Esophagus squamous epithelium (tissue), 5 donors: ENCODE measurements at regions not wholly inside any gene's neighbourhood (a gene's known extent, or its start where the extent isn't known, plus 50 kb on each side); places are given as distances from the start of the nearest gene placed in this dataset.

Experiments
- DNase-seq: peaks from one replicate; lab custom pipeline; 2025; lab: John Stamatoyannopoulos, UW
- H3K27ac ChIP-seq, 4 donors: fragments of 200-600 bp; sonication (generic); one replicate each; pipeline ENCODE4 v1.5.1; 2016 to 2019; ENCODE audit warnings: mild to moderate bottlenecking in 1 of 4
- H3K27me3 ChIP-seq, 4 donors: fragments of 200-600 bp; sonication (generic); 1 replicate in 3 of 4; 2 replicates in 1 of 4; pipeline versions ENCODE4 v1.5.1 to v1.6.0; 2017 to 2021; ENCODE audit warnings: antibody characterized with exemption in 1 of 4
- H3K36me3 ChIP-seq, 3 donors: fragments of 200-600 bp; sonication (generic); one replicate each; pipeline ENCODE4 v1.5.1; 2016 to 2019
- H3K4me1 ChIP-seq, 3 donors: fragments of 200-600 bp; sonication (generic); one replicate each; pipeline ENCODE4 v1.5.1; 2017 to 2019
- H3K4me3 ChIP-seq, 4 donors: fragments of 200-600 bp; sonication (generic); 1 replicate in 3 of 4; 2 replicates in 1 of 4; pipeline ENCODE4 v1.5.1; 2016 to 2019; ENCODE audit warnings: mild to moderate bottlenecking in 2 of 4, moderate library complexity in 1 of 4
- H3K9me3 ChIP-seq, 3 donors: fragments of 200-600 bp; sonication (generic); one replicate each; pipeline ENCODE4 v1.5.1; 2016 to 2019
- CTCF ChIP-seq, 6 experiments: fragments of 450-650 bp in 4 of 6; fragments of 200-600 bp in 2 of 6; sonication (generic) in 2 of 6; IDR thresholded peaks; one replicate each; pipeline ENCODE4 v1.5.1; 2016 to 2019; ENCODE audit warnings: antibody characterized with exemption in 6 of 6, mild to moderate bottlenecking in 4 of 6, moderate library complexity in 4 of 6
- POLR2A ChIP-seq, 4 donors: fragments of 450-650 bp; IDR thresholded peaks; one replicate each; pipeline ENCODE4 v1.6.1; 2017; ENCODE audit warnings: antibody characterized with exemption in 4 of 4, mild to moderate bottlenecking in 4 of 4, moderate library complexity in 3 of 4
- WGBS, 2 donors: methylation state at CpG; one replicate each; pipeline ENCODE4 v1.1.5; 2018; 5-methylcytosine and 5-hydroxymethylcytosine counted together
- intact Hi-C: fragments of 100-400 bp; cut with DNase I; formaldehyde crosslinking; loops from one replicate; pipeline ENCODE4 v1.15.0; 2022
- donor health status: DM: yes; HTN: yes; CAD: no.

GRCh38 chr12:91381309-91381804, 198.7 kb upstream of the DCN start:
- Histone ChIP-seq H3K27ac (peak overlapping the region; percentile 59 to 74 (median 64)), H3K4me3 (peak overlapping the region; percentile 24 to 61 (median 40)), H3K4me1 (peaks cover 0 to 27% (median 0%) of the 10 kb centered on the region in 3 donors), H3K27me3 (no peaks in the 10 kb centered on the region), H3K9me3 (no peaks in the 10 kb centered on the region), H3K36me3 (no peaks in the 10 kb centered on the region)
- no peak for DNase-seq
- intact Hi-C loops: loop anchor here (5.0 to 10.0 kb wide), 2 partner anchors 766 to 1193 kb away; partner anchors contain the start of gene BTG1
- TF ChIP-seq POLR2A (IDR thresholded peaks at IDR 0.05) (no peak), CTCF (IDR thresholded peaks at IDR 0.05) (no peak)
- 7 to 8% methylated on average over 11 of the region's 11 CpGs for WGBS, 2 donors

GRCh38 chr12:91380631-91381030, 198.0 kb upstream of the DCN start:
- peaks cover 0 to 27% (median 0%) of the 10 kb centered on the region in 3 donors for H3K4me1 ChIP-seq
- no peaks in the 10 kb centered on the region for H3K36me3 ChIP-seq
- peak overlapping the region in 3 of 4 donors; percentile 59 to 74 (median 69) for H3K27ac ChIP-seq
- no peak for TF ChIP-seq CTCF (IDR thresholded peaks at IDR 0.05)
- TF ChIP-seq POLR2A (IDR thresholded peaks at IDR 0.05): no peak
- no peak for DNase-seq
- peak overlapping the region in 1 of 4 donors; percentile 42 for H3K4me3 ChIP-seq
- H3K27me3 ChIP-seq: no peaks in the 10 kb centered on the region
- 24 to 32% methylated on average over 5 of the region's 5 CpGs for WGBS, 2 donors
- no peaks in the 10 kb centered on the region for H3K9me3 ChIP-seq
- intact Hi-C loops: loop anchor here (5.0 to 10.0 kb wide), 2 partner anchors 767 to 1194 kb away; partner anchors contain the start of gene BTG1

- no peak overlapping the region for H3K27ac ChIP-seq
- TF ChIP-seq CTCF (IDR thresholded peaks at IDR 0.05) (no peak), POLR2A (IDR thresholded peaks at IDR 0.05) (no peak)
- DNase-seq: no peak
- 90 to 94% methylated on average over 2 of the region's 2 CpGs for WGBS, 2 donors
- no peak overlapping the region for H3K4me3 ChIP-seq
- intact Hi-C loops: no loop called here
- H3K27me3 ChIP-seq: no peaks in the 10 kb centered on the region
- no peaks in the 10 kb centered on the region for H3K9me3 ChIP-seq
- peaks cover 0 to 27% (median 0%) of the 10 kb centered on the region in 3 donors for H3K4me1 ChIP-seq
- H3K36me3 ChIP-seq: no peaks in the 10 kb centered on the region
These were observed 196.6 kb upstream of the DCN start for GRCh38 chr12:91379051-91379775.

- Histone ChIP-seq H3K4me3 (no peak overlapping the region), H3K27me3 (no peaks in the 10 kb centered on the region), H3K36me3 (no peaks in the 10 kb centered on the region), H3K27ac (no peak overlapping the region), H3K9me3 (no peaks in the 10 kb centered on the region), H3K4me1 (peaks cover 0 to 26% (median 0%) of the 10 kb centered on the region in 3 donors)
- intact Hi-C loops: no loop called here
- TF ChIP-seq CTCF (IDR thresholded peaks at IDR 0.05) (no peak), POLR2A (IDR thresholded peaks at IDR 0.05) (no peak)
- DNase-seq: no peak
- WGBS, 2 donors: 62 to 71% methylated on average over 3 of the region's 3 CpGs
These were observed 194.8 kb upstream of the DCN start for GRCh38 chr12:91377436-91377835.

- intact Hi-C loops: no loop called here
- no peaks in the 10 kb centered on the region for H3K4me1 ChIP-seq
- H3K27ac ChIP-seq: no peak overlapping the region
- TF ChIP-seq POLR2A (IDR thresholded peaks at IDR 0.05) (no peak), CTCF (IDR thresholded peaks at IDR 0.05) (no peak)
- H3K4me3 ChIP-seq: no peak overlapping the region
- H3K36me3 ChIP-seq: no peaks in the 10 kb centered on the region
- WGBS, 2 donors: 93 to 100% methylated on average over 2 of the region's 2 CpGs
- no peaks in the 10 kb centered on the region for H3K9me3 ChIP-seq
- no peaks in the 10 kb centered on the region for H3K27me3 ChIP-seq
- DNase-seq: no peak
These were observed 190.5 kb upstream of the DCN start for GRCh38 chr12:91373086-91373485.
